Skeletal muscle cell (primary cell): ENCODE measurements at regions not wholly inside any gene's neighbourhood (a gene's known extent, or its start where the extent isn't known, plus 50 kb on each side); places are given as distances from the start of the nearest gene placed in this dataset.
"Not testable (repeated sequence)": the region's sequence is repeated elsewhere in the genome, so short reads cannot be mapped to it uniquely, and the experiment has no call there.

ENCODE experiments used
- DNase-seq: peaks from one replicate; pipeline ENCODE4 v3.0.0-alpha.2; 2010; ENCODE audit warnings: low read depth
- H3K4me3 ChIP-seq: 2 replicates; pipeline ENCODE4 v1.5.1; 2011; ENCODE audit warnings: low read depth, mild to moderate bottlenecking, control low read depth, low read length, moderate library complexity

- no peak for DNase-seq
- no peak overlapping the region for H3K4me3 ChIP-seq
These were observed 311.3 kb downstream of the FAM72C start for GRCh38 chr1:143660354-143660941.

- H3K4me3 ChIP-seq = no peak overlapping the region
- DNase-seq = no peak
These were observed 318.4 kb downstream of the FAM72C start for GRCh38 chr1:143653429-143653802.

- no peak for DNase-seq
- no peak overlapping the region for H3K4me3 ChIP-seq
These were observed 318.9 kb downstream of the FAM72C start for GRCh38 chr1:143652744-143653428.

- no peak overlapping the region for H3K4me3 ChIP-seq
- DNase-seq = no peak
These were observed 319.6 kb downstream of the FAM72C start for GRCh38 chr1:143652187-143652586.

GRCh38 chr1:143651350-143651992, 320.3 kb downstream of the FAM72C start:
- DNase-seq = no peak
- no peak overlapping the region for H3K4me3 ChIP-seq

GRCh38 chr1:143644035-143644434, 327.8 kb downstream of the FAM72C start:
- DNase-seq, H3K4me3 ChIP-seq: not testable (repeated sequence)

GRCh38 chr1:143643148-143643885, 328.5 kb downstream of the FAM72C start:
- no peak for DNase-seq
- H3K4me3 ChIP-seq = no peak overlapping the region

GRCh38 chr1:143625886-143626285, 345.9 kb downstream of the FAM72C start:
- DNase-seq = no peak
- no peak overlapping the region for H3K4me3 ChIP-seq

GRCh38 chr1:143619851-143620250, 351.9 kb downstream of the FAM72C start:
- DNase-seq = no peak
- H3K4me3 ChIP-seq = no peak overlapping the region

- no peak for DNase-seq
- H3K4me3 ChIP-seq = no peak overlapping the region
These were observed 360.6 kb downstream of the FAM72C start for GRCh38 chr1:143611159-143611558.

GRCh38 chr1:143610196-143610595, 361.6 kb downstream of the FAM72C start:
- DNase-seq = no peak
- no peak overlapping the region for H3K4me3 ChIP-seq

- no peak for DNase-seq
- no peak overlapping the region for H3K4me3 ChIP-seq
These were observed 366.9 kb downstream of the FAM72C start for GRCh38 chr1:143604887-143605286.

- no peak for DNase-seq
- H3K4me3 ChIP-seq = no peak overlapping the region
These were observed 387.3 kb downstream of the FAM72C start for GRCh38 chr1:143584508-143584907.

GRCh38 chr1:143574891-143575520, 396.8 kb downstream of the FAM72C start:
- DNase-seq = no peak
- no peak overlapping the region for H3K4me3 ChIP-seq

- DNase-seq, H3K4me3 ChIP-seq: not testable (repeated sequence)
These were observed 399.1 kb downstream of the FAM72C start for GRCh38 chr1:143572661-143573060.

- not testable (repeated sequence) for H3K4me3 ChIP-seq, DNase-seq
These were observed 408.0 kb downstream of the FAM72C start for GRCh38 chr1:143563761-143564160.

GRCh38 chr1:143553627-143554026, 418.2 kb downstream of the FAM72C start:
- no peak for DNase-seq
- H3K4me3 ChIP-seq = no peak overlapping the region

GRCh38 chr1:143504703-143505102, 467.1 kb downstream of the FAM72C start:
- not testable (repeated sequence) for H3K4me3 ChIP-seq, DNase-seq

GRCh38 chr1:143504080-143504479, 467.7 kb downstream of the FAM72C start:
- DNase-seq, H3K4me3 ChIP-seq: not testable (repeated sequence)

- DNase-seq, H3K4me3 ChIP-seq: not testable (repeated sequence)
These were observed 468.7 kb downstream of the FAM72C start for GRCh38 chr1:143503048-143503447.
